ENCODE measurements at regions not wholly inside any gene's neighbourhood (a gene's known extent, or its start where the extent isn't known, plus 50 kb on each side); places are given as distances from the start of the nearest gene placed in this dataset.

GRCh38 chr14:85003805-85004204 lies 526.1 kb upstream of the FLRT2 start:
- Mint-ChIP-seq H3K27ac (no peak overlapping the region), H3K4me1 (no peaks in the 10 kb centered on the region), H3K9me3 (no peaks in the 10 kb centered on the region), H3K4me3 (no peak overlapping the region), H3K36me3 (ENCODE audit: low read depth) (no peaks in the 10 kb centered on the region), H3K27me3 (ENCODE audit: insufficient read depth, low read depth, poor library complexity) (no peaks in the 10 kb centered on the region)
- H3K4me2 ChIP-seq: no peak overlapping the region
- DNase-seq (ENCODE audit: low spot score) (no peak), ATAC-seq (no peak)
- H3K4me1 ChIP-seq (ENCODE audit: insufficient read depth): no peaks in the 10 kb centered on the region
- no peaks in the 10 kb centered on the region for H3K27me3 ChIP-seq (ENCODE audit: insufficient read depth)
- TF ChIP-seq CREB1 (CRISPR knock-in tag; IDR thresholded peaks at IDR 0.05; ENCODE audit: low read depth): no peak
- TF ChIP-seq POLR2AphosphoS5 (IDR thresholded peaks at IDR 0.05; ENCODE audit: low read depth): no peak
- TF ChIP-seq REST (IDR thresholded peaks at IDR 0.05; ENCODE audit: unreplicated experiment): no peak
- TF ChIP-seq EZH2 (IDR thresholded peaks at IDR 0.05; ENCODE audit: low read depth, unreplicated experiment): no peak
- no peak for TF ChIP-seq EZH2phosphoT487 (IDR thresholded peaks at IDR 0.05; ENCODE audit: unreplicated experiment)
- no peak for TF ChIP-seq CTCF (conservative IDR thresholded peaks at IDR 0.05; ENCODE audit: low read depth in 2 of 2)
- no peak for TF ChIP-seq STAT1 (IDR thresholded peaks at IDR 0.05; ENCODE audit: unreplicated experiment)
- no peak for TF ChIP-seq JUNB (IDR thresholded peaks at IDR 0.05; ENCODE audit: unreplicated experiment)
- TF ChIP-seq ZNF114 (CRISPR knock-in tag; IDR thresholded peaks at IDR 0.05): no peak
- no peak for TF ChIP-seq NANOG (IDR thresholded peaks at IDR 0.05; ENCODE audit: borderline replicate concordance)
- TF ChIP-seq ZNF462 (CRISPR knock-in tag; IDR thresholded peaks at IDR 0.05): no peak
- TF ChIP-seq ZNF331 (CRISPR knock-in tag; IDR thresholded peaks at IDR 0.05; ENCODE audit: low read depth): no peak
- no peak for TF ChIP-seq ETS1 (IDR thresholded peaks at IDR 0.05)
- no peak overlapping the region for H3K27ac ChIP-seq (ENCODE audit: low read depth)
- H3K36me3 ChIP-seq (ENCODE audit: insufficient read depth): no peaks in the 10 kb centered on the region
- H3K4me3 ChIP-seq: no peak overlapping the region
- H3K79me2 ChIP-seq (replicated peaks; ENCODE audit: insufficient read depth): no peaks in the 10 kb centered on the region
- no peaks in the 10 kb centered on the region for H3F3A ChIP-seq (replicated peaks; ENCODE audit: low read depth)
- no peaks in the 10 kb centered on the region for H4K20me1 ChIP-seq (replicated peaks; ENCODE audit: insufficient read depth)
- H2AFZ ChIP-seq: no peak overlapping the region
- H3K9me2 ChIP-seq (ENCODE audit: insufficient read depth): peaks cover 4% of the 10 kb centered on the region; the same call in 1 of the 2 replicates

Measured in GM23338 (cell line).